Medulla oblongata (tissue), 1 donor: ENCODE measurements at regions not wholly inside any gene's neighbourhood (a gene's known extent, or its start where the extent isn't known, plus 50 kb on each side); places are given as distances from the start of the nearest gene placed in this dataset.

ENCODE experiments used
- DNase-seq: peaks from one replicate; pipeline ENCODE4 v3.0.0-alpha.2; 2015; ENCODE audit errors: extremely low spot score

GRCh38 chr20:58000861-58001260 lies 227.6 kb downstream of the ANKRD60 start:
- DNase-seq: no peak

- peak; percentile 18 for DNase-seq
These were observed 228.9 kb downstream of the ANKRD60 start for GRCh38 chr20:57999465-58000111.

DNA sequence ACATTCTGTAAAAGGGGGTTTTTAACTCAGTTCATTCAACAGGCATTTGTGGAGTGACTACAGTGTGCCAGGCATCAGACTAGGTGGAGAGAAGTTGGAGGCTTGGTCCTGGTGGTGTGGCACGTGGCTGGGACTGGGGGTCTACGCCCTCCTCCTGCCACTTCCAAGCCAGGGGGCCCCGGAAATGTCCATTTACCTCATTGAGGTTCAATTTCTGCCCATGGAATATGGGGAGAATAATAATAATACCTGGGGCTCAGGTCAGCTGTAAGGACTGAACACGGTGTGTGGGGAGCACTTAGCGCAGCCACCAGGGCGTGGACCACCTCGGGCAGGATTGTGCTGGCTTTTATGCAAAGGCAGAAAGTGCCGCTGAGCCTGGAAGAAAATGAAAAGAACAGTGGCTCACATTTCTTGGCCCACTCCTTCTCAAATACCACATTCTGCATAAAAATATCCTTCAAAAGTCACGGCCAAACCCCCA lies 229.4 kb downstream of the ANKRD60 start:
- DNase-seq: no peak

DNA sequence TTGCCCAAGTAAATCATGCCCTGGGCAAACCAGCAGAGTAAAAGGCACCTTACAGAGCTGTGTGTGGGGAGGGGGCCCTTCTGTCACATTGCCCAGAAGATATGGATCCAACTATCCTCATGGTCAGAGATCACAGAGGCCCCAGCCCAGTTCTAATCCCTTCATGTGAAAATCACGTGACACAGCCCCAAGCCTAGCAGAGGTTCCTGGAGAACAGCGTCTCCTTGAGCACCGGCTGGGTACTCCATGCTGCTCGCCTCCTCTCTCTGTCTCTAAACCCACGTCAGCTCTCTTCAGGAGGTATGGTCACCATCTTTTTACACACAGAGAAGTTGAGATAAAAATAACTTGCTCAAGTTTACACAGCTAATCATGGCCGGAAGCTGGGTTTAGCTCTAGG lies 230.2 kb downstream of the ANKRD60 start:
- DNase-seq: no peak

- DNase-seq: no peak
These were observed 231.2 kb downstream of the ANKRD60 start for GRCh38 chr20:57996936-57997890.

- DNase-seq: no peak
These were observed 232.0 kb downstream of the ANKRD60 start for GRCh38 chr20:57996465-57996864.

- no peak for DNase-seq
These were observed 233.0 kb downstream of the ANKRD60 start for GRCh38 chr20:57995381-57995977.

GRCh38 chr20:57993716-57994431 lies 234.6 kb downstream of the ANKRD60 start:
- DNase-seq: no peak

DNA sequence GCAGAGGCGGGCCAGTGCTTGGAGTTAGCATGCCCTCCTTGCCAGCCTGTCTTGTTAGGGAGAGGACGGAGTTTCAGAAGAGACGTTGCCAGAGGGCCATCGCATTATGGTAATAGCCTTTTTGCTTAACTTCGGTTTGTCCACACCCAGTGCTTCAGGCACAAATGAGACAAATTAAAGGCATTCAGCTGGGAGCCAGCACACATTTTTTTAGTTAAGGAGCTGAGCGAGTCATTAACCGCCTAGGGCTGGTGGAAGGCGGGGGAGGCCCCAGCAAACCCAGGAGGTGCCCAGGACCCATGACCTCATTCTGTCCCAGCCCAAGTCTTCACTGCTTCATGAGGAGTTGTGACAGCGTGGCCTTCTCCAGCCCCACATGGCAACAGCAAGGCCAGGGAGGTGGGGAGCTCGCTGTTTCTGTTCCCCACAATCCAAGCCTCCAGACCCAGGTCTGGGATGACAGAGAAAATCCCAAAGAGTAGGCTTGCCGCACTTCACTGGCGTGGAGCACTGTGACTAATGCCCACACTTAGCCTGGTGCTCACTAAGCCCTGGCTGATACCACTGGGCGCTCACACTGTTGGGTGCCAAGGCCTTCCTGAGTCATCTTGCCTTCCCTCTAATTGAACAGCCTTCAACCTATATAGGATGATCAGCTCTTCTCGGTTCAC lies 237.1 kb downstream of the ANKRD60 start:
- no peak for DNase-seq

DNA sequence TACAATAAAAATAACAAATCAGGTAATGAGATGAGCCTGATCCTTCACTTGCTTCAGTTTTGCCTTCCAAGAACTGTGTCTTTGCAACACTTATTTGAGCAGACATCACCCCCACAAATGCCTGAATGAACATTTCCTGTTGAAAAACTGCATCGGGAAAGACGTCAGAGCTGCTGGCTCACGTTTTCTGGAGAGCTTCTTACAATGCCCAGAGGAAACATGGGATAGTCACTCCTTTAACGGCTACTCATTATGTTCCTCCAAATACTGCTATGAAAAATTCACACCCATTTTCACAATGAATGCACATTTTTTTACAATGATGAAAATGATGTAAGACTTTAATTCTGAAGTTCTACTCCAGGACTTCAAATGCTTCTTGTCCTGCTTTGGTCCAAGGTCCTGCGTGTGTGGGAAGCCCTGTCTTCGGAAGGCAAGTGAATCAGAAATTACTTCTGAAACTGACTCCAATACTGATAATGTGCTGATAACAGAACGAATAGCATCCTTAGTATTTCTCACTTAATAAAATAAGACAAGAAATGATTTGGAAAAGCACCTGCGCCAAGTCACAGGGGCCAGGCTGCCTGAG lies 238.0 kb downstream of the ANKRD60 start:
- DNase-seq: no peak

DNA sequence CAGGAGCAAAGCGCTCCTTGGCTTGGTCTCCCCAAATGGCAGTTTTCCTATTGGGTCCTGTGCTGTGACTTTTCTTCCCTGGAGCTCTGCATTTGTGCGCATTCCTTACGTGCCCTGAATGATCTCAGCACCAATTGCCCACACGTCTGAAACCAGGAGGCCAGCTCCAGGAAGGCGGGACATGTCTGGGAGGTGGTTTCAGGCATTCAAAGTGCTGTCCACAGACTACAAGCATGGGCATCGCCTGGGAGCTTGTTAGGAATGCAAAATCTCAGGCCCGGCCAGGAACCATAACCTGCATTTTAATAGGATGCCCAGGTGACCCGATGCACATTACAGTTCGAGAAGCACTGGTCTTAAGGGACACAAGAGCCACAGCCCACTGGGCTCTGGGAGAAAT lies 239.6 kb downstream of the ANKRD60 start:
- no peak for DNase-seq

- no peak for DNase-seq
These were observed 240.0 kb downstream of the ANKRD60 start for GRCh38 chr20:57988422-57988821.

DNA sequence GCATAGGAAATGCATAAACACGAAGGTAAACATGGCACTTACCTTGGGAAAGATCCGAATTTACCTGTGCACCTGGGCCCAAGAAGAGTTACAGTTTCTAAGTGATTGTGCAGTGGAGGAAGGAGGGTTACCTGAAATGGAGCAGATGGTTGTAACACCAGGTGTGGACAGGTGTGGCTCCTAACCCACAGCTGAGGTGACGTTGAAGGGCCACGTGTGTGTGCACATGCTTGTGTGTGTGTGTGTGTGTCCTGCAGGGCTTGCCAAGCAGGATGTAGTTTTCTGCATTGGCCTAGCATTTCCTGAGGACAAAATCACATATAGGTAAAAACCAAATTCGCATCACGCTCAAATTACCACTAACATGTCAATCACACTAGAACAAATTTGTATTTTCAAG lies 240.8 kb downstream of the ANKRD60 start:
- no peak for DNase-seq

DNA sequence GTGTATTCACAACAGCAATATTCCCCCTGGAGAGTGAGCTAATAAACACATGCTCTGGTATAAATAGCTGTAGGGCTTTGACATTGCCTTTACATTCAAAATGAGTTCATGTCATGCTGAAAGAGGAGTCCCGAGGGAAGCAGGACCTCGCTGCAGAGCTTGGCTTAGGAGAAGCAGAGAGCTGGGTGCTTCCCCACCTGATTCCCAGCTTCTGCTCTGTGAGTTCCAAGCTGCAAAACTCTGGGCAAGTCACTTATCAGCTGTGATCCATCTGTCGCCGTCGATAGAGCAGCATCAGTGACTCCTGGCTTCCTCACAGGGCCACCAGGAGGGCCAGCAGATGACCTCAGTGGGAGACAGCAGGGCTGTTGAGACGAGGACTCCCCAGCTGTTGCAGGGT lies 241.8 kb downstream of the ANKRD60 start:
- no peak for DNase-seq

- DNase-seq: no peak
These were observed 243.2 kb downstream of the ANKRD60 start for GRCh38 chr20:57985278-57985677.

GRCh38 chr20:57983082-57983481 lies 245.4 kb downstream of the ANKRD60 start:
- no peak for DNase-seq

DNA sequence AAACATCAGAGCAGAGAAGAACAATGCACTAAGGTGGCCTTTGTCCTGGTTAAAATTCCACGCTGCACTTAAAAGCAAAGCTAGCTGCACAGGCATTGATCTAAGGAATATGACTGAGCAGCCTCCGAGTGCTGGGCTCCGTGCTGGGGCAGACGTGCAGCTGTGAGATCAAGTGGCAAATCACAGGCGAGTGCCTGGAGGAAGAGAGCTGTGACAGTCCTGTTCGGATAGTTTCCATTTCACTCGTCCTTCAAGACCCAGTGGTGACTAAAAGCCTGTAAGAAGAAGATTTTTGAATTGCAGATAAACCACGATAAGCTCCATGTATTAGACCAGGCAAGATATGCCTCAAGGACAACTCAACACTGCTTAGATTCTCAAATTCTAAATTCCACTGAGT lies 247.9 kb downstream of the ANKRD60 start:
- no peak for DNase-seq

DNA sequence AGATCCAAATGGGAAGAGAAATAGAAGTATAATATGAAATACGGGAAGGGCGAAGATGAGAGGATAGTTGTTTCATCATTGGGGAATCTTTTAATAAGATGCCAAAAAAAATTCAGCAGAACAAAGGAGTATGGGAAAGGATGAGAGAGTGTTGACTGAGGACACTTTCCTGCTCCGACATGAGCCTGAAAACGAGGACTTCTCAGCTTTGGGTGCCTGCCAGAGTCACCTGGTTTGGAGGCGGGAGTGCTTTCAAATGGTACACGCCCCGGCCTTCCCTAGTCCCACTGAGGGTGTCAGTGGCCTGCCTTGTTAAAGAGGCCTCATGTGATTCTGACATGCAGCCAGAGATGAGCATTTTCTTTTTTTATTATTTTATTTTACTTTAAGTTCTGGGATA lies 250.9 kb downstream of the ANKRD60 start:
- no peak for DNase-seq

DNA sequence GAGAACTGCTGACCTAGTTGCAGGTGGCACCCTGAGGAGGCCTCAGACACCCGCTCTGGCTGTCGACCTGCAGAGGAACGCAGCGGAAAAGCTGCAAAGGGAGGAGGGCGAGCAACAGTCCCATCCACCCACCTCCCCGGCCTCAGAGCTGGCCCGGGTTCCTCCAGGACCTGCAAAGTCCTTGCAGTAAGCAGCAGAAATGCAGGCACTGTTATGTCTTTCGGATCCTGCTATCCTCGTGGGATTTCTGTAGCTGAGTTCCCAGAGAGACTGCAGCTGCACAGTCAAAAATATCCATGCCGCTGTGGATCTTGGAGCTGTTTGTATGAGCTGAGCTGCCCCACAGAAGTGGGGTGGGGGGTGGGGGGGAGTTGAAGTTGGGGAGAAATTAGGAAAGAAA lies 251.3 kb downstream of the ANKRD60 start:
- DNase-seq: no peak

DNA sequence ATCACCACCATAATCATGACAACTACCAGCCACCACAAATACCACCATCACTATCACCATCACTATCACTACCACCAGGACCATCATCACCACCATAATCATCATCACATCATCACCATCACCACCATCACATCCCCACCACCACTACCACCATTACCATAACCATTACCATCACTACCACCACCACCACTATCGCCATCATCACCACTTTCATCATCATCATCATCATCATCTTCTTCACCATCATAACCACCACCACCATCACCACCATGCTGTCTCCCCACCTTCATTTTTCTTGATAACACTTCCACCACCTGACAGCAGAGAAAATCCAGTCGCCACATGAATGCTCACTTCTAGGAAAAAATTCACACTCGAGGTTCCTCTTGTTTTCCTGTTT lies 253.6 kb downstream of the ANKRD60 start:
- no peak for DNase-seq

- no peak for DNase-seq
These were observed 254.6 kb downstream of the ANKRD60 start for GRCh38 chr20:57973886-57974285.
